ENCODE measurements at regions not wholly inside any gene's neighbourhood (a gene's known extent, or its start where the extent isn't known, plus 50 kb on each side); places are given as distances from the start of the nearest gene placed in this dataset.

GRCh38 chr7:113819474-113819873 is 99.3 kb downstream of the PPP1R3A start:
- Histone ChIP-seq H3K27ac (ENCODE audit: low read length) (peak overlapping the region; percentile 50), H3K9me3 (ENCODE audit: low read length) (no peaks in the 10 kb centered on the region), H3F3A (ENCODE audit: insufficient read depth, low read length, poor library complexity, severe bottlenecking) (no peaks in the 10 kb centered on the region), H3K79me2 (replicated peaks; ENCODE audit: insufficient read depth, low read length) (no peaks in the 10 kb centered on the region), H3K9me2 (ENCODE audit: insufficient read depth, low read length) (no peaks in the 10 kb centered on the region), H3K9ac (ENCODE audit: low read length) (no peak overlapping the region), H2AFZ (ENCODE audit: low read depth, low read length) (no peak overlapping the region), H4K20me1 (ENCODE audit: insufficient read depth) (no peaks in the 10 kb centered on the region), H3K4me2 (ENCODE audit: low read length) (no peak overlapping the region), H3K4me3 (ENCODE audit: low read length) (no peak overlapping the region), H3K36me3 (ENCODE audit: insufficient read depth, low read length) (no peaks in the 10 kb centered on the region), H3K27me3 (ENCODE audit: insufficient read depth, low read depth, low read length) (no peaks in the 10 kb centered on the region)
- TF ChIP-seq CTCF (IDR thresholded peaks at IDR 0.05; ENCODE audit: poor library complexity, severe bottlenecking) (no peak), TAF1 (IDR thresholded peaks at IDR 0.05; ENCODE audit: low read depth) (no peak), EZH2 (IDR thresholded peaks at IDR 0.05; ENCODE audit: borderline replicate concordance, insufficient read depth, low read length, poor library complexity, severe bottlenecking) (no peak)

GRCh38 chr7:113816639-113817038 is 102.2 kb downstream of the PPP1R3A start:
- Histone ChIP-seq H3F3A (ENCODE audit: insufficient read depth, low read length, poor library complexity, severe bottlenecking) (no peaks in the 10 kb centered on the region), H4K20me1 (ENCODE audit: insufficient read depth) (no peaks in the 10 kb centered on the region), H3K4me3 (ENCODE audit: low read length) (no peak overlapping the region), H3K9ac (ENCODE audit: low read length) (no peak overlapping the region), H3K27ac (ENCODE audit: low read length) (no peak overlapping the region), H3K27me3 (ENCODE audit: insufficient read depth, low read depth, low read length) (no peaks in the 10 kb centered on the region), H2AFZ (ENCODE audit: low read depth, low read length) (no peak overlapping the region), H3K9me2 (ENCODE audit: insufficient read depth, low read length) (no peaks in the 10 kb centered on the region), H3K36me3 (ENCODE audit: insufficient read depth, low read length) (no peaks in the 10 kb centered on the region), H3K4me2 (ENCODE audit: low read length) (no peak overlapping the region), H3K9me3 (ENCODE audit: low read length) (no peaks in the 10 kb centered on the region), H3K79me2 (replicated peaks; ENCODE audit: insufficient read depth, low read length) (no peaks in the 10 kb centered on the region)
- TF ChIP-seq RAD21 (conservative IDR thresholded peaks at IDR 0.05) (no peak), EP300 (conservative IDR thresholded peaks at IDR 0.05; ENCODE audit: poor library complexity, severe bottlenecking) (no peak), EZH2 (IDR thresholded peaks at IDR 0.05; ENCODE audit: borderline replicate concordance, insufficient read depth, low read length, poor library complexity, severe bottlenecking) (no peak), TAF1 (IDR thresholded peaks at IDR 0.05; ENCODE audit: low read depth) (no peak), CTCF (IDR thresholded peaks at IDR 0.05; ENCODE audit: poor library complexity, severe bottlenecking) (no peak), SMC3 (conservative IDR thresholded peaks at IDR 0.05; ENCODE audit: poor library complexity) (no peak), POLR2AphosphoS5 (IDR thresholded peaks at IDR 0.05) (no peak), REST (IDR thresholded peaks at IDR 0.05; ENCODE audit: borderline replicate concordance) (no peak), MXI1 (conservative IDR thresholded peaks at IDR 0.05; ENCODE audit: poor library complexity, severe bottlenecking) (no peak)
